Activated CD4-positive, alpha-beta T cell treated with anti-CD3 and anti-CD28 coated beads, Interleukin-2, Interleukin-6, amounts not matched to agents 100 ng/mL and 50 ng/mL, durations not matched to agents 16 hours and 8 hours (primary cell): ENCODE measurements at regions not wholly inside any gene's neighbourhood (a gene's known extent, or its start where the extent isn't known, plus 50 kb on each side); places are given as distances from the start of the nearest gene placed in this dataset.

Experiments used
- DNase-seq: peaks from one replicate; pipeline ENCODE4 v3.0.0-alpha.2; 2020

DNA sequence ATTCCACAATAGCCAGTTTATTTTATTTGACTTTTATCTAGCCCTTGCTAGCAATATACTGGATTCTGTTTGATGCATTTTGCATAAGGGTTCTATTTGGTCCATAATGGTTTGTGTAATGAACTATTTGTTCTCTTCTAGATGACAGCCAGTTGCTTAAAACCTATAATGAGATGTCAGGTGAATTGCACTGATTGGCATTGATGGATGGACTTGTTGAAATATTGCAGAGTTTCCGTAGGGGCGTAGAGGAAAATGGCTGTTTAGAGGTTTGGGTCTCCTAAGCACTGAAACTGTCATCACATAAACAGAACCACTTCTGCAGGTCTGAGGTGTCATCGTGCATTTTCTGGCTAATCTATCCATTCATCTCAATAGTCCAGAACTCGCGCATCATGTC lies 124.9 kb upstream of the HDAC9 start:
- no peak for DNase-seq

DNA sequence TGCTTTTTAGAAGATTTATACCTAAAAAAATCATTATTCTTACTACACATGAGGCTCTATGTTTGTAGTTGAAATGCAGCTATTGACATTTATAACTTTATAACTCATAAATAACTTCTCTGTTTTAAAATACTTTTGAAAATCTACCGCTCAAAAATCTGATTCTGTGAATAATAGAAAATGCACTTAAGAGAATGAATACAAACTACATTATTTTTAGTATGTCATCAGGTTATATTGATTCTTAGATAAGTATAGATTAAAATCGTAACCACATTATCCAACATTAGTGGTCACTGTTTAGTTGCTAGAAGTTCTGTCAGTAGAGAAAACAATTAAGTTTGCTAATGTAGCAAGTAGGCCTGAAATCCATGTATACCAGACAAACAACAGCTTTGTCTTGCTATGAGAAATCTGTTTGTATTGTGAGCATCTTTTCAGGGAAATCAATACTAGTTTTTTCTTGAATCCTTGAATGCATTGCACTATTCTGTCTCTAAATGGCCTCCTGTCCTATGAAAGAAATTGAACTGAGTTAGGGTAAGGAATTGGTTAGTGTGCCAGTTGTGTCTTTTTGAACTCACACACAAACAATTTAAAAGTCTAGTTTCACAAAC lies 116.5 kb upstream of the HDAC9 start:
- no peak for DNase-seq

DNA sequence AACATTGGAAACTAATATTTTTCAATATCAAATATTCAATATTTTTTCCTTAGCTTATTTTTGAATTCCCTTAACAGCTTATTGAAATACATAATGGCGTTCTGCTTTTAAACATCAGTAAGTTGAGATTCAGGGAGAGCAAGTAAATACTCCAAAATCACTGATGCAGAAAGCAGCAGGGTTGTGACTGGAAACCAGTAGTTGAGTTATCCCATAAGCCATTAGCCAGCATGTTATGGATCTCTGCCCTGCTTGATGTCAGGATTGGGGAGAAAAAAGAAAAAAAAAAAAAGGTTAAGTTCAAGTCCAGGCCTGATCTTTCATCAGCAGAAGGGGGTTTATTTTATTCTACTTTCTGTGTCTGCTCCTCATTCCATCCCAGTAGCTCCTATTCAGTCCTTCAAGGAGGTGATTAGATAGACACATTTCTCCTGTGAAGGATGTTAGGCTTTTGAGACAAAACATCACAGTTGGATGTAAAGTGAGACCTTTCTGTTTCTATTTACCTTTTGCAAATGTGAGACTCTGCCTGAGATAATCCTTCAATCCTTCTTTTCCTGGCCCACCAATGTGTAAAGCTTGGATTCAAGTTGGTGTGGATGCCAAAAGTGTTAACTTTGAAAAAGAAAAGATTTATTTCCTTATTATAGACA lies 110.9 kb upstream of the HDAC9 start:
- DNase-seq, result no peak

DNA sequence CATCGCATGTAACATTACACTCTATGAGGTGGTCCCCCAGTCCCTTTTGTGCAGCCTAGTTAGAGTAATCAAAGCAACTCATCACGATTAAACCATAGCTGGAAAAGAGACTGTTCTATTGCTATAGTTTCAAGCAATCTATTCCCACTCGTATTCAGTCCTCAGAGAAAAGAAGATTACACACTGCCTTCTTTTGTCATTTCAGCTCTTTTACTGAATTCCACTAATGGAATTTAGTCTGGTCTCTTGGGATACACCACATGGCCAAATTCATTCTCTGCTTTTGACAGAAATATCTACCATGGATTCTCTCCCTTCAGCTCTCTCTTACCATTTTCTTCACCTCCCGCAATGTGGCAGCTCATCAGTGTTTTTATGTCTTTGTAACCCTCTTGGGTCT lies 108.9 kb upstream of the HDAC9 start:
- DNase-seq, result no peak

DNA sequence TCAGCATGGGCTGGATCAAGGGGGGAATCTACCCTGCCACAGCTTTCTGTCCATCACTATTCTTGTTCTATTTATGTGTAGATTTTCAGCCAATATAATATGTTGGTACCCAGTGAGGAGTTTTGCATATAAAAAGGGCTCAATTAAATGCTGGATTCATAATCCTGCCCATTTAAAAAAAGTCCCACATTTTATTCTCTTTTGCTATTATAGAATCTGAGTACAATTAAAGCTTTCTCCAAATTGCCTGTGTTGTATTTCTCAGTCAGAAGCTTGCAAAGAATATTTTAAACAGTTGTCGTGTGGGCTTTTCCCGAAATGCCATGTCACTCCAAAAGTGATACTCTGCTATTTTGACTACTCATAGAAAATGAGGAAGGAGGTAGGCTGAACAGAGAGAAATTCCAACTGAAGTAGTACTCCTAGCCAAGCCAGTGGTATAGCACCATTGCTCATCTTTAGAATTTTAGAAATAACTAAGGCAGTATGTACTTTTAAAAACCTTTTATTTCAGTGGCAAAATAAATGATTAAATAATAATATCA lies 108.3 kb upstream of the HDAC9 start:
- no peak for DNase-seq

DNA sequence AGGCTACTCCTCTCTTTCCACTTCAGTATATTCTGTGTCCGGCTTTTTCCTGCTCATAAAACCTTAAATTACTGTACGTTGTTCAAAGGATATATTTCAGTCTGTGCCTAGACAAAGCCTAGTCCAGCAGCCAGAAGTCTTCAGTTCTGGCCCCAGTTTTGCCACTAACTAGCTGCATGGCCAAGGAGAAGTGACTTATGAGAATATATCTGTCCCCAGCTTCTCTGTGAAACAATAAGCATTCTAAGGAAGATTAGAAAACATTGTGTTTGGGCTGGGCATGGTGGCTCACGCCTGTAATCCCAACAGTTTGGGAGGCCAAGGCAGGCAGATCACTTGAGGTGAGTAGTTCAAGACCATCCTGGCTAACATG lies 105.0 kb upstream of the HDAC9 start:
- DNase-seq, result no peak

DNA sequence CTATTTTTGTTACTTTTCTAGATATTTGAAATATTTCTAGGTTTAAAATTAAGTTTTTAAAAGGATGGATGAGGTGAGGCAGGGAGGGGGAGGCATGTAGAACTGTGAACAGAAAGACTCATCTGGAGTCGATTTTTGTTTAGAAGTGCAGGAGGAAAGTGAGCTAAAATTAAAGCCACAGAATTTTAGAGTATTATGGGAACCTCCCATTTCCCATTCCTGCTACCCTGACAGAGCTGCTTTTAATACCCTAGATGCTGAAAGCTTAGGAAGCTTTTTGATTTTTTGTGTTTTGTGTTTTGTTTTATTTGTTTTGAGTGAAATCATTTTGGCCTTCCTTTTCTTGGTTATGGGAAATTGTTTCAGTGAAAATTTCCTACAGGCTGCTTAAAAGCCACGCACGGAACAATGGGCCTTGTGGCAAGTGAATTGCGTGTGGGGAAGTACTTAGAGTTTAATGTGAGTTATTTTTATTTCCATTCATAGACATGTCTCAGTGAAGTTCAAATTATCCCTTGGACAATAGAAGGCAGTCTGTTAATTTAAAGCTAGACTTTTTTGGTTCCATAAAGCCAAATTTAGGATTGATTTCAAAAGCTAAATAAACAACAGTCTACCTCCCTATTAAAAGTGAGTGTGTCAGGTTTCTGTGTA lies 102.0 kb upstream of the HDAC9 start:
- DNase-seq, result no peak

DNA sequence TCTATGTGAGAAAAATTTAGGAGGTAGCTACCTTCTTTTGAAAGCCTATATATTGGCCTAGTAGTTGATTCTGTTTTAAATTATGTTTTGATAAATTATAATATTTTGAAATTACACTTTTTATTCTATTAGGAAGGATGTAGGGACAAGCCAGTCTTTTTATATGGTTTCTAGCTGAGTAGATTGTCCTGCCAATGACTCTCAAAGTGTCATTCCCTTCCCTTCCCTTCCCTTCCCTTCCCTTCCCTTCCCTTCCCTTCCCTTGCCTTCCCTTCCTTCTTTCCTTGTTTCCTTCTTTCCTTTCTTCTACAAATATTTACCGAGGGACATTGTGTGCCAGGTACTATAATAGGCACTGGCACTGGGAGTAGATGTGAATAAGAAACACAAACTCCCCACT lies 99.7 kb upstream of the HDAC9 start:
- DNase-seq, result no peak

DNA sequence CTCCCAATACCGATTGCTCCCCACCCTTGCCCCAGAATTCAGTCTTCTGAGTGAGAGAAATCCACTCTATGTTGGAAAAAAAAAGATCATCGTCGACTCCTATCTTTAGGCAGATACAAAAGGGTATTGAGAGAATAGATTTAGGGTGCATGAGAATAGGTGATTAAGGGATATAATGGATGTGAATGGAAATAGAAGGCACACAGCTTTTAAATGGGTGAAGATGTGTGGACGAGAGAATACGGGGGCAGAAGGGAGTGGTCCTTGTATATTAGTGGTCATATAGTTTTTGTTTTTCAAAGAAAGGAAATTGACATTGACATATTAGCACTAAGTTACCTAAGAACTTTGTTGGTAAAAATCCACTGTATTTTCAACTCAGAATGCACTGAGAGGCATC lies 98.6 kb upstream of the HDAC9 start:
- no peak for DNase-seq

DNA sequence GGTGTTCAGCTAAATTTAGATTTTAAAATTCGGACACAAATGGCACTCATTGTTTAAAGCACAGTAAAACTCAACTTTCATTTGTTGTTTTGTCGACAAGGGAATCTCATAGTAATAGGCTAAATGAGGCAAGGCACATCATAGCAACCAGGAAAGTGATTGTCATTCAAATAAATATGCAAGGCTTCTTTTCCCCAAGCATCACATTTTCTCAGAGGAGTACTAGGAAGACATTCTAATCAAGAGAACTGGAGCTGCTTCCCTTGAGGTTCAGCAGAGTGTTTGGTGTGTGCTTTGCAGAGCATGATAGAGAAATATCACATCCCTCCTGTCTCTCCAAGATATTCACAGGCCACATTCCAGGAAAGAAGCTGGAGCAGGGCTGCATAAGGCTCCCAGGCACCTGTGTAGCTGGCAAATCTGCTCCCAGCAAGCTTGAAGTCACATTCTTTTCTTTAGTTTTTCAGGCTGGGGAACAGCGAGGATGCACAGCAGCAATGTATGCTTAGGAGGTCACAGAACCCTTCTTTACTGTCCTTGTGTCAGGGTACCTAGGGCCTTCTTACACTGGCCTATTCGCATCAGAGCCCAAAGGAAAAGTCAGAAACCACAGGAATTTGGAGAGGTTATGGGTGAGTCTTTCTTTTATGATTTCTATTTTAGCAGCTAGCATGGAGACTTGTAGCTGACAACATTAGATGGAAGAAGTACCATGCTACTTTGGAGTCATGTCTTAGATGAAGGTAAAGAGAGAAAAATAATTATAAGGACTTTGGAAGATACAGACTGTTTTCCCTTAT lies 95.9 kb upstream of the HDAC9 start:
- DNase-seq, result no peak

DNA sequence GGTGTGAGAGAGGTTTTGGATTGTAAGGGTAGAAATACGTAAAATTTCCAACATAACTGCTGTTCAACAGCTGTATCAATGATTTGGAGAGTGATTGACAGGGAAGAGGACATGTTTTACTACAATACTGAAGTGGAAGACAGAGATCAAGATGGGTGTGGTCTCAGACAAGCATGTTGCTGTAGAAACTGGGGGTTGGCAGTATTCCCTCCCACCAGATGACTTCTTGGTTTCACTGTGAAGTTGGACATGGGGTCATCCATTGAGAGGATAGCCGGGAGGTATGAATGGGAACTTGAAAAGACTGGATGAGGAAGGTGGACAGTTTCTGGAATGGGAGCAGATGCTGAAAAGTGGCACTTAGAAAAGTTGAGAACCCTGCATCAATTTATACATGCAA lies 95.3 kb upstream of the HDAC9 start:
- DNase-seq, result no peak

DNA sequence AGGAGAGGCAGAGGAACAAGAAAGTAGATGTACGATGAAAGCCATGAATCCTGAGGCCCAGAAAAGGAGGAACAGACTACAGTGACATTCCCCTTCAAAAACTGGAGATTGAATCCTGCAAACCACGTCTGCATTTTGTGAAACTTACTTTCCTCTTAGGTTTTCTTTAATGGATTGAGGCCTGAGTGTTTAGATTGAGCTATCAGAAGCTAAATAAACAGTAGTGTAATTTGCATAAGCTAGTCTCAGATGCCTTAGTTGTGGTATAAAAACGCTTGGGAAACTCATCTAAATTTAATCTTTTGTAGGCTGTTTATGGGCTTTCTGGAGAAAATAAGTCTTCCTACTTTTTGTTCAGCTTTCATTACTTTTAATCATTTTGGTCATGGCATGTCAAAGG lies 94.8 kb upstream of the HDAC9 start:
- no peak for DNase-seq

DNA sequence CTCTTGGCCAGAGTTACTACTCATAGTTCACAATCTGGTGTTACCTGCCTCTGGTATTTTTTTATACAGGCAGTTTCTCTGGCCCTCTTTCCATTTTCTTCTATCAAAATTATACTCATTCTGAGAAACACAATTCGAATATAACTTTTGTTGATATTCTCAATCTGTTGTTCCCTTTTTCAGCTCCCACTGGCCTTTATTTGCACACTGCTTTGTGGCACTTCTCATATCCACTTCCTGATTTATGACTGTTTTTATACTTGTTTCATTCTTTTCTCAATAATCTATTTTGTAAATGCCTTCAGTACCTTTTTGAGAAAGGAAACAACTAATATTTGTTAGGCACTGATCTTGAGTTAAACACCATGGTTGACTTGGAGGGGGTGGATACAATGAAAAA lies 93.8 kb upstream of the HDAC9 start:
- DNase-seq, result no peak

DNA sequence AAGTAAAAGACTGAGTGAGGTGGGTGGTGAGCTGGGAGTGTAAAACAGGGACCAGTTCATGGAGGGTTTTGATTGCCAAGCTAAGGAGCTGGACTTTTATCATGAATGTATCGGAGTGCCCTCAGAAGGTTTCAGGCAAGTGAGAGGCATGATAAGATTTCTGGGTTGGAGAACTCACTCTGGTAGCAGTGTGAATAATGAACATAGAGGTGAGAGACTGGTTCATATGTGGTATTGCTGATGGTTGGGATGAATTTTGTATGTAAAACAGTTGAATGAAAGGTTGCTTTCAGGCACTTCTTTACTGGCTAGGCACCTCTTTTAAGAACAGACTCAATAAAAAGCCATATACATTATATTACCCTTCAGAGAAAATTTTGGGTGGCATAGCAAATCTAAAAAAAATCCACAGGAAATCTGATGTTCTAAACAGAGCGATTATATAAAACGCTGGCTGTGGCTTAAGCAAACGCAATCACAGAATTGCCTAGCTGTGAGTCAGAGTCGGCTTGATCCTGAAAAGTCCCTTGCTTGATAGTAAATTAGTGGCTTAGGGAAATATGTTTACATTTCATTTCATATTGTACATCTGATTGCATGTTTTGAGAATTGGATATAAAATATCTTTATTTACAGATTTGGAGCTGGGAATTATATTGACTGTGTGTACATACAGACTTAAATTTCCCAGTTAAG lies 92.9 kb upstream of the HDAC9 start:
- no peak for DNase-seq

DNA sequence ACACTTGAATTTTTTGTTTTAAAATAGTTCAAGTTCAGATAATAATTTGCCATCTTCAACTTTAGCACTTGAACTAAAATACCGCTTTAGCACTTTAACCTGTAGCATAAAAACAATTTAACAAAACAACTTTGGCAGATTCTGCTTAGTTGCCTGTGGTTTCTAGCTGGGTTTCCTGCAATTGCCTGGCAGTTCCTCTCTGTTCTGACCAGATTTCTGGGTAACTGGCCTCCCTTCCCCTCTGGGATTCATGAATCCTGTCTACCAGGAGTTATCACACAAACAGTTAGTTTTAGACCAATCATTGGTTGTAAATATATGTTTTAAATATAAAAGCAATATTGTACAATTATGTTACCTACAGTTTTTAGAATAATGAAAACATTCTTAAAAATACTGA lies 89.8 kb upstream of the HDAC9 start:
- no peak for DNase-seq

DNA sequence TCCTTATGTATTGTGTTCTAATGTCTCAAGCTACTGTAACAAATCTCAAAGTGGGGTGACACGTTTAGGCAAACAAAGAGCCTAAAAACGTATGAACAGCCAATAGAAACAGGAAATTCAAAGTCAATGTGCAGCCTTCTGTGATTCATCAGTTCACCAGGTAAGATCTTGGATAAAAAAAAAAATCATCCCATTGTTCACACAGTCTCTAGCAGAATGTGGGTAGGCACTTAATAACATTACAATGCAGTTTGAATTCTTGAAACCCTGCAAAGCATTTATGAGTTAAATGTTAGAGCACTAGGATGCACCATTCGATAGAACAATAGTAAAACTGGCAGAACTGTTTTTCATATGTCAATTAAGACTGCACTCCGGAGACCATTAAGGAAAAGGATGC lies 88.2 kb upstream of the HDAC9 start:
- no peak for DNase-seq

DNA sequence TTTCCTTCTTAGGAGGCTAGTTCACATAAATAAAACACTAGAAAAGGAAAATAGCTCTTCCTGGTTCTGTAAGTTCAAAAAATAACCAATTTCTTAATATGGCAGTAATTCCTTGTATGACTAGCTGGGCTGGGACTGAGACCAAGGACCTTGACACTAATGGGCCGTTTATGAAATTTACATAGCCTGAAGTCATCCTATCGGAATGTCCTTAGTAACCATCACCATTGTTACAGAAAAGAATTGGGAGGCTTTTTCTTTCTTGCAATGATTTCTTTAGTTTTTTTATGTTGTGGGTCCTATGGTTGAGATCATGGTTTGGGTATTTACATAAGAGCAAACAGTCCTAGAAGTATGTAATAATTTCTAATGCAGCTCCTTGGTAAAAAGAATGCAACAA lies 87.1 kb upstream of the HDAC9 start:
- DNase-seq, result no peak

DNA sequence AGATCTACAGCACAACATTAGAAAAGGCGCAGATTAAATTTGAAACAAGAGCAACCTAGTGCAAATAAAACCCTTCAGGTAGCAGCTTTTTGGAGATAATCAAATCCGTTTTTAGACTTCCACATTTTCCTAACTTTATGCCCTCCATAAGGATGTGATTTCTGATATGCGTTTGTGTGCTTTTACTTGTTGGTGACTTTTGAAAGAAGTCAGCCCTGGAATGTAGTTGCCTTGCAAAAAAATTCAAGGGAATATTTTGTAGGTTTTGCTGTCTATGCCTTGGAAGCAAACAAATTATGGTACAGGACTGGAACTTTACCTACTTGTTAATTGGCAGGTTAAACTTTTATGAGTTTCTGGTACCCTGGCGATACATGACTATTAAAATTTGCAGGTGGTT lies 86.7 kb upstream of the HDAC9 start:
- DNase-seq, result no peak

DNA sequence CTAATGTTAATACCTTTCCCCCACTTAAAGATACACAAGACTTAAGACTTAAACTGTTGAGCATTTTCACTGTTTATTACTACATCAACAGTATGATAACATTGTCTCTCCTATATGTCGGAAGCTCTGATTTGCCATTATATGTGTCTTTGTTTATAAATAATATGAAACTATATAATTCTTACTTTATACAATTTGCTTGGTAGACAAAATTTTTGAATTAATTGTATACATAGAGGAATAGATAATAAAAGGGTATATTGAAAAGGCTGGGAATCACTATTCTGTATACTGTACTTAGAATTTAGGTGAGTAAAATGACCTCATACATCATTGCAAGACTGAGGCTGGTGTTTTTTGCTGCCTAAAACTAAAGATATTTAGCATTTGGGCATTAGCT lies 82.1 kb upstream of the HDAC9 start:
- no peak for DNase-seq

DNA sequence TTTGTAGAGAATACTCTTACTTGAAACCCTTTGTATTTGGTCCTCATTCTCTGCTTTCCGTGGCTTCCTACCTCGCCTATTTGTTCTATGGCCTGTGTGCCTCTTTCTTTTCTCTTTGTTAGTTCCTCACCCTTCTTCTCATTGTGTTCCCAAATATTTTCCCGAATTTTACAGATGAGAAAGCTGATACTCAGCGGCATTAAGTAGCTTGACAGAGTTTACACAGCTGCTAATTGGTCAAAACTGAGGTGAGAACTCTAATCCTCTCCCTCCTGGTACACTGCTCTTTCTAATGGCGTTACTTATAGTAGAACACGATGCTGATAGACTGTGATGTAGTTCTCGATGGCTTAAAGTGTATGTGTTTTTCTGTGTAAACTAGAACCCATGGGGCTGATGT lies 80.7 kb upstream of the HDAC9 start:
- DNase-seq, result no peak

DNA sequence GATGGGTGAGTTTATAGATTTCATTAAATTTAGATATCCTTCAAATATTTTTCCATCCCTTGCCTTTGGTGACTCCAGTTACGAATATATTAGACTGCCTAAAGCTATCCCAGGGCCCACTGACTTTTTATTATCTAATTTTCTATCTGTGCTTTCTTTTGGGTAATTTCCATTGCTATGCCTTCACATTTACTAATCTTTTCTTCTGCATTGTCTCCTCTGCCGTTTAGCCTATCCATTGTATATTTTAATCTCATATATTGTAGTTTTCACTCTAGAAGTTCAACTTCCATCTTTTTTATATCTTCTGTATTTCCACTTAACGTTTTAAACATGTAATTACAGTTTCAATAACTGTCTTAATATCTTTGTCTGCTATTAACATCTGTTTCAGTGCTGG lies 78.6 kb upstream of the HDAC9 start:
- DNase-seq, result no peak

DNA sequence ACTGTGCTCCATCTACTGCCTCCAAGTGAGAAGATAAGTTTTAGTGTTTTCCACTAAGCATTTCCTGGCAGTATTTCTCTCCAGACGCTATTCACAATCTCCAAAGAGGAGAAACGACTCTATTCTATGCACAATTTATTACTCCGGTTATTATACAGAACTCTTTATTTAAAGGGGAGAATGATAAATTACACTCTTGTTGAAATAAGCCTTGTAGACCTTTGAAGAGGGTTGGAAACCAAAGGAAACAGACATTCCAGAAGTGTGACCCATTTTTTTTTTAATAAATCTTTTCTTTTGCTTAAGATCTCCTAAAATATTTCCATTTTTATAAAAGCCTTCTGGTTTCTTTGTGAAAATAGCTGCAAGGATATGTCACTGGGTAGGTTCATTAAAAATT lies 76.1 kb upstream of the HDAC9 start:
- DNase-seq, result no peak

DNA sequence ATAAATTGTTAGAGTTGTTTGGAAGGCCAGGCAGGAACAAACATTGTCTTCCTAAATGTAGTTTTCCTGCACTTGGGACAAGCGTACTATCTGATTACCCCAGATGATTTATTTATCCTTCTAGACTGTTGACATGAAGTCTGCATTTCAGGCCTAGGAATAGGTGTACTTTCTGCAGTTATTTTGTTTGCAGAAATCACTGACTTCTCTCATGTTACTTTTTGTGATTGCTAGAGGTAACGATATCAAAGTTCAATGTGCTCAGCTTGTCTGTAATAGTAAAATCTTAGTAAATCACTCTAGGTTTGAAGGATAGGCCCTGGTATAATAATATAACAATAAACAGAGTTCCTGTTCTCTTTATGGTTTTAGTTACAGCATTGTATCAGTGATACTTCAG lies 75.4 kb upstream of the HDAC9 start:
- DNase-seq, result no peak
